ENCODE measurements at regions not wholly inside any gene's neighbourhood (a gene's known extent, or its start where the extent isn't known, plus 50 kb on each side); places are given as distances from the start of the nearest gene placed in this dataset.

GRCh38 chr2:67840460-67841068, 222.2 kb downstream of the C1D start:
- DNase-seq, result peak; percentile 45

- DNase-seq, result no peak
These were observed 221.1 kb downstream of the C1D start for GRCh38 chr2:67841711-67842110.

GRCh38 chr2:67842375-67842959, 220.3 kb downstream of the C1D start:
- DNase-seq, result no peak

GRCh38 chr2:67844024-67844540, 218.7 kb downstream of the C1D start:
- DNase-seq, result no peak

- no peak for DNase-seq
These were observed 217.0 kb downstream of the C1D start for GRCh38 chr2:67845621-67846369.

GRCh38 chr2:67846370-67847070, 216.3 kb downstream of the C1D start:
- DNase-seq, result peak; percentile 54

- no peak for DNase-seq
These were observed 214.1 kb downstream of the C1D start for GRCh38 chr2:67848551-67849285.

GRCh38 chr2:67851016-67851415, 211.8 kb downstream of the C1D start:
- DNase-seq, result no peak

GRCh38 chr2:67851956-67852824, 210.6 kb downstream of the C1D start:
- DNase-seq, result no peak

- no peak for DNase-seq
These were observed 208.6 kb downstream of the C1D start for GRCh38 chr2:67854103-67854743.

- no peak for DNase-seq
These were observed 208.0 kb downstream of the C1D start for GRCh38 chr2:67854798-67855197.

- DNase-seq, result no peak
These were observed 205.9 kb downstream of the C1D start for GRCh38 chr2:67856866-67857265.

GRCh38 chr2:67857836-67858235, 205.0 kb downstream of the C1D start:
- DNase-seq, result no peak

- no peak for DNase-seq
These were observed 203.9 kb downstream of the C1D start for GRCh38 chr2:67858886-67859285.

GRCh38 chr2:67865917-67866316, 196.9 kb downstream of the C1D start:
- no peak for DNase-seq

- no peak for DNase-seq
These were observed 195.1 kb downstream of the C1D start for GRCh38 chr2:67867735-67868134.

GRCh38 chr2:67871686-67872412, 191.0 kb downstream of the C1D start:
- no peak for DNase-seq

GRCh38 chr2:67872481-67872880, 190.3 kb downstream of the C1D start:
- DNase-seq, result no peak

- no peak for DNase-seq
These were observed 188.9 kb downstream of the C1D start for GRCh38 chr2:67873916-67874315.

GRCh38 chr2:67876176-67876575, 186.6 kb downstream of the C1D start:
- DNase-seq, result no peak

- DNase-seq, result no peak
These were observed 185.5 kb downstream of the C1D start for GRCh38 chr2:67877301-67877700.

Data from stimulated activated CD8-positive, alpha-beta memory T cell treated with anti-CD3 and anti-CD28 coated beads, Interleukin-4, amount 100 ng/mL, for 48 hours (primary cell).